ENCODE measurements at regions not wholly inside any gene's neighbourhood (a gene's known extent, or its start where the extent isn't known, plus 50 kb on each side); places are given as distances from the start of the nearest gene placed in this dataset.
"Not testable (repeated sequence)": the region's sequence is repeated elsewhere in the genome, so short reads cannot be mapped to it uniquely, and the experiment has no call there.

DNA sequence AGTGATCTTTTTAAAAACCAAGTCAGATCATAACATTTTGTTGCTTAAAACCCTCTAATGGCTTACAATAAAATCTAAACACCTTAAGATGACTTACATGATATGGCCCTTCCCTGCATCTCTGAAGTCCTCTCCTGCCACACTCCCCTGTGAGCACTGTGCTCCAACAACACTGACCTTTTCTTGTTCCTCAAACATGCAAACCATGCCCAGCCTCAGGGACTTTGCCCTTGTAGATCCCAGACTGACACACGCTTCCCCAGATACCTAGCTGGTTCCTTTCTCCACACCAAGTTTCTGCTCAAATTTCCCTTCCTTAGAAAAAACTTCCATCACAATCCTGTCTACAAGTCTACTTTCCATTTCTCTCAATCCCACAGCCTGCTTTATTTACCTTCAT is 128.6 kb downstream of the IPO8 start:
- in situ Hi-C loops (cut with MboI): no loop called here

GRCh38 chr12:30564394-30564793 is 131.3 kb downstream of the IPO8 start:
- Histone ChIP-seq H2AFZ (no peak overlapping the region), H3F3A (ENCODE audit: insufficient read depth) (no peaks in the 10 kb centered on the region), H3K4me1 (ENCODE audit: insufficient read depth) (no peaks in the 10 kb centered on the region), H3K9ac (no peak overlapping the region), H3K9me3 (ENCODE audit: low read depth) (no peaks in the 10 kb centered on the region), H3K36me3 (ENCODE audit: low read depth) (no peaks in the 10 kb centered on the region), H3K4me2 (ENCODE audit: unreplicated experiment) (no peak overlapping the region), H3K27me3 (replicated peaks; ENCODE audit: insufficient read depth) (no peaks in the 10 kb centered on the region), H3K9me2 (ENCODE audit: insufficient read depth) (no peaks in the 10 kb centered on the region), H3K27ac (no peak overlapping the region), H3K79me2 (ENCODE audit: insufficient read depth) (no peaks in the 10 kb centered on the region), H3K4me3 (no peak overlapping the region), H4K20me1 (ENCODE audit: insufficient read depth) (no peaks in the 10 kb centered on the region)
- in situ Hi-C loops (cut with MboI): no loop called here
- no peak for DNase-seq
- no peak for TF ChIP-seq EZH2 (IDR thresholded peaks at IDR 0.05; ENCODE audit: insufficient read depth, poor library complexity, severe bottlenecking)
- TF ChIP-seq EZH2phosphoT487 (IDR thresholded peaks at IDR 0.05; ENCODE audit: insufficient read depth, low read depth): no peak
- WGBS, 2 experiments (ENCODE audit: low coverage in 1 of 2, low lambda C conversion rate in 2 of 2, missing lambda C conversion rate in 2 of 2): 11% methylated on average over 2 of the region's 2 CpGs

More for the DNA sequence above, 128.6 kb downstream of the IPO8 start:
- no peaks in the 10 kb centered on the region for H3K4me1 ChIP-seq (ENCODE audit: insufficient read depth)
- H3K4me2 ChIP-seq (ENCODE audit: unreplicated experiment): no peak overlapping the region
- no peak overlapping the region for H2AFZ ChIP-seq
- no peaks in the 10 kb centered on the region for H3F3A ChIP-seq (ENCODE audit: insufficient read depth)
- H3K4me3 ChIP-seq: no peak overlapping the region
- WGBS, 2 experiments (ENCODE audit: low coverage in 1 of 2, low lambda C conversion rate in 2 of 2, missing lambda C conversion rate in 2 of 2): 50 to 77% methylated on average over 1 of the region's 1 CpG
- DNase-seq: no peak
- no peak overlapping the region for H3K9ac ChIP-seq
- no peaks in the 10 kb centered on the region; the same call in 1 of the 2 replicates for H3K27me3 ChIP-seq (replicated peaks; ENCODE audit: insufficient read depth)
- no peaks in the 10 kb centered on the region for H3K79me2 ChIP-seq (ENCODE audit: insufficient read depth)
- no peaks in the 10 kb centered on the region for H3K9me2 ChIP-seq (ENCODE audit: insufficient read depth)
- TF ChIP-seq EZH2phosphoT487 (IDR thresholded peaks at IDR 0.05; ENCODE audit: insufficient read depth, low read depth) (no peak), EZH2 (IDR thresholded peaks at IDR 0.05; ENCODE audit: insufficient read depth, poor library complexity, severe bottlenecking) (no peak)
- no peaks in the 10 kb centered on the region for H4K20me1 ChIP-seq (ENCODE audit: insufficient read depth)
- no peaks in the 10 kb centered on the region for H3K36me3 ChIP-seq (ENCODE audit: low read depth)
- no peak overlapping the region for H3K27ac ChIP-seq
- no peaks in the 10 kb centered on the region for H3K9me3 ChIP-seq (ENCODE audit: low read depth)

- Histone ChIP-seq H2AFZ (no peak overlapping the region), H3K9me3 (ENCODE audit: low read depth) (no peaks in the 10 kb centered on the region), H3K4me1 (ENCODE audit: insufficient read depth) (no peaks in the 10 kb centered on the region), H4K20me1 (ENCODE audit: insufficient read depth) (no peaks in the 10 kb centered on the region), H3K27me3 (replicated peaks; ENCODE audit: insufficient read depth) (no peaks in the 10 kb centered on the region), H3K9ac (no peak overlapping the region), H3K27ac (no peak overlapping the region), H3K4me2 (ENCODE audit: unreplicated experiment) (no peak overlapping the region), H3K36me3 (ENCODE audit: low read depth) (no peaks in the 10 kb centered on the region), H3K4me3 (no peak overlapping the region), H3K79me2 (ENCODE audit: insufficient read depth) (no peaks in the 10 kb centered on the region), H3K9me2 (ENCODE audit: insufficient read depth) (no peaks in the 10 kb centered on the region), H3F3A (ENCODE audit: insufficient read depth) (no peaks in the 10 kb centered on the region)
- WGBS, 2 experiments (ENCODE audit: low coverage in 1 of 2, low lambda C conversion rate in 2 of 2, missing lambda C conversion rate in 2 of 2): 56% methylated on average over 1 of the region's 1 CpG
- no peak for TF ChIP-seq EZH2phosphoT487 (IDR thresholded peaks at IDR 0.05; ENCODE audit: insufficient read depth, low read depth)
- TF ChIP-seq EZH2 (IDR thresholded peaks at IDR 0.05; ENCODE audit: insufficient read depth, poor library complexity, severe bottlenecking): no peak
- no peak for DNase-seq
- in situ Hi-C loops (cut with MboI): no loop called here
Measured at GRCh38 chr12:30548203-30548602, 147.5 kb downstream of the IPO8 start.

DNA sequence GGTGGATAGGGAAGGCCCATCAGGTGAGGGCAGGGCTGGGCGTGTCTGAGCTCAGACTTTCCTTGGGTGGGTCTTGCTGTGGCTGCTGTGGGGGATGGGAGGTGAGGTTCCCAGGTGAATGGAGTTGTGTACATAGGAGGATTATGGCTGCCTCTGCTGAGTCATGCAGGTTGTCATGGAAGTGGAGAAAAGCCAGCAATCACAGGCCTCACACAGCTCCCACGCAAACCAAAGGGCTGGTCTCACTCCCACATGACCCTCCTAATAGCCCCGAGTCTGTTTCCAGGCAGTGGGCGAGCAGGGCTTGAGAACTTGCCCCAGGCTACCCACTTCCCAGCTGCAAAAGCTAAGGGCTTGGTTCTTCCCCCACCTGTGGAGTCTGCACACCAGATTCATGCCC is 149.5 kb downstream of the IPO8 start:
- Histone ChIP-seq H3K9me2 (ENCODE audit: insufficient read depth) (no peaks in the 10 kb centered on the region), H3K79me2 (ENCODE audit: insufficient read depth) (no peaks in the 10 kb centered on the region), H3K27me3 (replicated peaks; ENCODE audit: insufficient read depth) (no peaks in the 10 kb centered on the region), H3K4me3 (no peak overlapping the region), H3K36me3 (ENCODE audit: low read depth) (no peaks in the 10 kb centered on the region), H3K4me2 (ENCODE audit: unreplicated experiment) (no peak overlapping the region), H3K4me1 (ENCODE audit: insufficient read depth) (no peaks in the 10 kb centered on the region), H3K9ac (no peak overlapping the region), H3K27ac (no peak overlapping the region), H2AFZ (no peak overlapping the region), H3K9me3 (ENCODE audit: low read depth) (no peaks in the 10 kb centered on the region), H3F3A (ENCODE audit: insufficient read depth) (no peaks in the 10 kb centered on the region), H4K20me1 (ENCODE audit: insufficient read depth) (no peaks in the 10 kb centered on the region)
- in situ Hi-C loops (cut with MboI): no loop called here
- DNase-seq: no peak
- TF ChIP-seq EZH2phosphoT487 (IDR thresholded peaks at IDR 0.05; ENCODE audit: insufficient read depth, low read depth): no peak
- TF ChIP-seq EZH2 (IDR thresholded peaks at IDR 0.05; ENCODE audit: insufficient read depth, poor library complexity, severe bottlenecking): no peak
- WGBS, 2 experiments (ENCODE audit: low coverage in 1 of 2, low lambda C conversion rate in 2 of 2, missing lambda C conversion rate in 2 of 2): 64 to 65% methylated on average over 4 of the region's 4 CpGs

- in situ Hi-C loops (cut with MboI); H3K27me3 ChIP-seq (replicated peaks; ENCODE audit: insufficient read depth); H3K4me2 ChIP-seq (ENCODE audit: unreplicated experiment); H3K9me3 ChIP-seq (ENCODE audit: low read depth); H3K9ac ChIP-seq; H4K20me1 ChIP-seq (ENCODE audit: insufficient read depth); H3K27ac ChIP-seq; H3K4me1 ChIP-seq (ENCODE audit: insufficient read depth); H3K79me2 ChIP-seq (ENCODE audit: insufficient read depth); H3F3A ChIP-seq (ENCODE audit: insufficient read depth); H2AFZ ChIP-seq; DNase-seq; H3K4me3 ChIP-seq; H3K36me3 ChIP-seq (ENCODE audit: low read depth); H3K9me2 ChIP-seq (ENCODE audit: insufficient read depth): not testable (repeated sequence)
- WGBS, 2 experiments (ENCODE audit: low coverage in 1 of 2, low lambda C conversion rate in 2 of 2, missing lambda C conversion rate in 2 of 2): 82 to 85% methylated on average over 3 of the region's 3 CpGs
Measured at GRCh38 chr12:30544704-30545103, 151.0 kb downstream of the IPO8 start.
